Activated naive CD8-positive, alpha-beta T cell treated with anti-CD3 and anti-CD28 coated beads for 36 hours (primary cell): ENCODE measurements at regions not wholly inside any gene's neighbourhood (a gene's known extent, or its start where the extent isn't known, plus 50 kb on each side); places are given as distances from the start of the nearest gene placed in this dataset.

ENCODE experiments used
- DNase-seq: peaks from one replicate; pipeline ENCODE4 v3.0.0; 2021
- H3K27ac Mint-ChIP-seq: one replicate; pipeline ENCODE4 v1.8.0; 2022; ENCODE audit warnings: mild to moderate bottlenecking, moderate library complexity, mixed read lengths
- H3K27me3 Mint-ChIP-seq: one replicate; pipeline ENCODE4 v1.8.0; 2022; ENCODE audit warnings: mild to moderate bottlenecking, mixed read lengths
- H3K36me3 Mint-ChIP-seq: one replicate; pipeline ENCODE4 v1.8.0; 2021; ENCODE audit warnings: mild to moderate bottlenecking, mixed read lengths
- H3K4me1 Mint-ChIP-seq: one replicate; pipeline ENCODE4 v1.8.0; 2021; ENCODE audit warnings: mixed read lengths
- H3K4me3 Mint-ChIP-seq: one replicate; pipeline ENCODE4 v1.8.0; 2022; ENCODE audit warnings: mild to moderate bottlenecking, moderate library complexity, mixed read lengths
- H3K9me3 Mint-ChIP-seq: one replicate; pipeline ENCODE4 v1.8.0; 2022; ENCODE audit warnings: mixed read lengths

DNA sequence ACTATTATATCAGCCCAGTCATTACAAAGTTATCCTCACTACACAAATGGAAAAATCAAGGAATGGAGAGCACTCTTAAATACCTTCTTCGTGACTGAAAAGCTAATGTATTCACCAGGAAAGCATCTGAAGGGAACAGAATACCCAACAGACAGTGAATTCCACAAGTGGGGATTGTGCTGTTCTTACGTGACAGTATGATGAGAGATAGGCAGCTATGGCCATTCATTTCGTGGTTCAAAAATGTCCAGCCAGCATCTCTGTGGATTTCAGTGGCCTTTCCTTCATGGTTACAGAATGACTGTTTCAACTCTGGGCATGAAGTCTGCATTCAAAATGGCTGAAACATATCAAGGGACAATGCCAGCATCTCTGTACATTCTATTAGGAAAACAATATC is 323.8 kb downstream of the PRELID2 start:
- no peak for DNase-seq
- Mint-ChIP-seq H3K27me3 (no peaks in the 10 kb centered on the region), H3K9me3 (peaks cover 5% of the 10 kb centered on the region), H3K27ac (no peak overlapping the region), H3K4me1 (no peaks in the 10 kb centered on the region), H3K4me3 (no peak overlapping the region), H3K36me3 (no peaks in the 10 kb centered on the region)

GRCh38 chr5:145510769-145511168 is 324.4 kb downstream of the PRELID2 start:
- Mint-ChIP-seq H3K27me3 (no peaks in the 10 kb centered on the region), H3K27ac (no peak overlapping the region), H3K36me3 (no peaks in the 10 kb centered on the region), H3K4me1 (no peaks in the 10 kb centered on the region), H3K9me3 (peaks cover 1% of the 10 kb centered on the region), H3K4me3 (no peak overlapping the region)
- no peak for DNase-seq

DNA sequence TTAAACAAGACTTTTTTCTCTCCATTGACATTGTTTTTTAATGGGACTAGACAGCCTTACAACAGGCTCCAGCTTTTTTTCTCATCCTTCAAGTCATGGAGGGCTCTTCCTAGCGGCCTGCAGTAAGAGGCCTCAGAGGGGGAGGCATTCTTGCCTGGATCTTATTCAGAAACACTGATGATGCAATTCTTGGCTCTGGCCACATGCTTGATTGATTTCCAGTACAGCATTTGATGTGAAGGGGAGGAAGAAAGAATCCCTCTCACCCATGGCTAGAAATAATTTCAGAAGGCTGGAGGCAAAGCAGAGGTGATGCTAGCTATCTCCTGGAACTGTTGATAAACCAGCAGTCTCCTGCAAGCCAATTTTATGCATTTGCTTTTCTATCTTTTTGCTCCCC is 324.8 kb downstream of the PRELID2 start:
- H3K27me3 Mint-ChIP-seq, result no peaks in the 10 kb centered on the region

DNA sequence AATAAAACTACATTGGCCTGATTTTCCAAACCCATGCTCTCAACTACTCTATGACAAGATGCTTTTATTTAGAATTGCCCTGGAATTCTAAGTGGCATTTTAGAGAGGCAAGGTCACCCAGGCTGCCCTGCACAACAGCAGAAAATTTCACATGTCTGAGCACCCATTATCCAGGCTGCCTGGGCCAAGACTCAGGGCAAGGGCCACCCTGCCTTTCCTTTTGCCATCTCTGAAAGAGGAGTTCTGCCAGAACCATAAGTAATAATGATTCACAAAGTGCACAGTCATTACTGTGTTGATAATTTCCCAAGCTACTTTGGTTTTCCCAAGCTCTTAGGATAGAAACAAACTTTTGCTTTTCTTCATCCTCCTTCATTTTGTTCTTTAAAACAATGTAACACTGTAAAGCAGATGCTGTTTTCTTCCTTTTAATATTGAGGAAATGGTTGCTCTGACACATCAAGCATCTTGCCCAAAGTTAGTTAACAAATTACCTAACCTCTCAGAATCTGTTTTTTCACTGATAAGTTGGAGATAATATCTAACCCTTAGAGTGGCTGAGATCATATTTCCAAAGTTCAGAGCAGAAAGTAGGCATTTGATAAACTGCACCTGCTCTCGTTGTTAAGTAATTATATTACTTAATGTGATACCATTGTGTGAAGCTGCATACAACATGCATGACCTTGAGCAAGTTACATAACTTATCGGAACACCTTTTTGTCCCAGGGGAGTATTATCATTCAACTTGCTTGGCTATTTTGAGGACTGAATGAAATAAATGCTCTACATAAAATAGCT is 325.6 kb downstream of the PRELID2 start:
- Mint-ChIP-seq H3K9me3 (peaks cover 1% of the 10 kb centered on the region), H3K36me3 (no peaks in the 10 kb centered on the region), H3K27ac (no peak overlapping the region), H3K27me3 (no peaks in the 10 kb centered on the region), H3K4me3 (no peak overlapping the region), H3K4me1 (no peaks in the 10 kb centered on the region)
- DNase-seq, result no peak

More for the DNA sequence above, 324.8 kb downstream of the PRELID2 start:
- Mint-ChIP-seq H3K36me3 (no peaks in the 10 kb centered on the region), H3K4me3 (no peak overlapping the region), H3K27ac (no peak overlapping the region), H3K9me3 (peaks cover 1% of the 10 kb centered on the region), H3K4me1 (no peaks in the 10 kb centered on the region)
- no peak for DNase-seq

DNA sequence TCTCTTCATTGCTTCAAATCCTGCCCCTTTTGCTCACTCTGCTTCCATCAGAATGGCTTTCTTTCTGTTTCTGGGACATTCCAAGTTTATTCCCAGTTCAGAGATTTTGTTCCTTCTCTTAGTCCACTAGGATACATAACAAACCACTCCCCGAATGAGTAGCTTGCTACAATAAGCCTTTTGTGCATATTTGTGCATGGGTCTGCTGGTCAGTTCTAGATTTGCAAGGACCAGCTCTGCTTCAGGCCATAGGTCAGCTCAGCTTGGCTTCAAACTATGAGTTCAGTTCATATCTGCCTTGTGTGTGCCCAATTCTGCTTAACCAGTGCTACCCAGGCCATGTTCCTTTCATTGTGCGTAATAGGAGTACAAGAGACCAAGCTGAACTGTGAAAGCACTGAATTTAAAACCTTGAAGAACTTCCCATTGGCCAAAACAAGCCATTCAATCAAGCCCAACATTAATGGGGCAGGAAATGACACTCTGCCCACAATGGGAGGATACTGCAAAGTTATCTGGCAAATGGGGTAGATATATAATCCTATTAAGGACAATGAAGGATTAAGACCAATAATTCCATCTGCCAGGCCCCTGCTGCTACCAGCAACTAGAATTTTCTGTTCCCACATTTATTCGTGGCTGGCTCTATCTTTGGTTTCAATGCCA is 328.8 kb downstream of the PRELID2 start:
- no peaks in the 10 kb centered on the region for H3K36me3 Mint-ChIP-seq
- H3K27ac Mint-ChIP-seq, result no peak overlapping the region
- H3K4me3 Mint-ChIP-seq, result no peak overlapping the region
- H3K4me1 Mint-ChIP-seq, result no peaks in the 10 kb centered on the region
- H3K27me3 Mint-ChIP-seq, result no peaks in the 10 kb centered on the region
- DNase-seq, result no peak
- H3K9me3 Mint-ChIP-seq, result peaks cover 5% of the 10 kb centered on the region

DNA sequence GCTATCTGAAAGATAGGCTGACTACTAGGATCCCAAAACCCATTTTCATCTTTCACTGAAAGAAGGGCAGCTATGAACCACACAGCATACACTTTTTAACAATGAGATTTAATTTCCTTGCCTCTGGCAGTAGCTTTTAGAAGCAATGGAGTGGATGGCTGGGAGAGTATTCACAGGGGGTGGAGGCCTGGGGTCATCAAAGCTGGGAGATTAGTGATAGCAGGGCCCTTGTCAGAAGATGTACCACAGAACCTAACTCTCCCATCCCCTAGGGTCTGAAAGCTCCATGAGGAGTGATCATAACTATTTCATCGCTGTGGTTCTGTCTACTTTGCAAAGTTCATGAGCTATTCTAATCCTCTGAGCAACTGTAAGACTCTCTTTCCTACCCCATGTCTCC is 332.2 kb downstream of the PRELID2 start:
- no peaks in the 10 kb centered on the region for H3K36me3 Mint-ChIP-seq
- no peaks in the 10 kb centered on the region for H3K4me1 Mint-ChIP-seq
- H3K27me3 Mint-ChIP-seq, result no peaks in the 10 kb centered on the region
- no peak overlapping the region for H3K27ac Mint-ChIP-seq
- no peak for DNase-seq
- H3K9me3 Mint-ChIP-seq, result peaks cover 5% of the 10 kb centered on the region
- no peak overlapping the region for H3K4me3 Mint-ChIP-seq

DNA sequence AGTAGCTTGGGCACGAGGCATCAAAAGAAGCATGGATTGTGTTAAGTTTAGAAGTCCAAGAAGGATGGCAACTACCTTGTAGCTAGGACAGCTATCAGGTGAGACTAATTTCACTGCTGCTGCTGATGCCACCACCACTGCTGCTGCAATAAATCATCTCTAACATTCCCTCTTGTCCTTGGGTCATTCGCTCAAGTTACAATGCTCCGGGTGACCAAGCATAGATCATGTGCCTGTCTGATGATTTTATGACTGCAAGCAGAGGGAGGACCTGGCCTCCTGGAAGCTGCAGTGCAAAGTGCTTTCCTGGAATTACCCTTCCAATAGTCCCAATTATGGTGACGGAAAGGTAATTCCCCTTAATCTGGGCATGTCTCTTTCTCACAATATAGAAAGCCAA is 334.4 kb downstream of the PRELID2 start:
- Mint-ChIP-seq H3K9me3 (peaks cover 7% of the 10 kb centered on the region), H3K27ac (no peak overlapping the region), H3K4me3 (no peak overlapping the region), H3K36me3 (no peaks in the 10 kb centered on the region), H3K4me1 (no peaks in the 10 kb centered on the region), H3K27me3 (no peaks in the 10 kb centered on the region)
- no peak for DNase-seq

GRCh38 chr5:145499483-145499882 is 335.7 kb downstream of the PRELID2 start:
- no peak for DNase-seq
- Mint-ChIP-seq H3K27me3 (no peaks in the 10 kb centered on the region), H3K9me3 (peaks cover 7% of the 10 kb centered on the region), H3K36me3 (no peaks in the 10 kb centered on the region), H3K4me3 (no peak overlapping the region), H3K4me1 (no peaks in the 10 kb centered on the region), H3K27ac (no peak overlapping the region)

GRCh38 chr5:145497052-145497451 is 338.1 kb downstream of the PRELID2 start:
- no peak overlapping the region for H3K27ac Mint-ChIP-seq
- H3K27me3 Mint-ChIP-seq, result no peaks in the 10 kb centered on the region
- no peak overlapping the region for H3K4me3 Mint-ChIP-seq
- no peaks in the 10 kb centered on the region for H3K4me1 Mint-ChIP-seq
- peaks cover 6% of the 10 kb centered on the region for H3K9me3 Mint-ChIP-seq
- H3K36me3 Mint-ChIP-seq, result no peaks in the 10 kb centered on the region
- DNase-seq, result no peak

GRCh38 chr5:145495741-145496140 is 339.4 kb downstream of the PRELID2 start:
- DNase-seq, result no peak
- Mint-ChIP-seq H3K27me3 (no peaks in the 10 kb centered on the region), H3K9me3 (peaks cover 3% of the 10 kb centered on the region), H3K36me3 (no peaks in the 10 kb centered on the region), H3K27ac (no peak overlapping the region), H3K4me3 (no peak overlapping the region), H3K4me1 (no peaks in the 10 kb centered on the region)

GRCh38 chr5:145495196-145495595 is 339.9 kb downstream of the PRELID2 start:
- Mint-ChIP-seq H3K36me3 (no peaks in the 10 kb centered on the region), H3K4me1 (no peaks in the 10 kb centered on the region), H3K9me3 (peaks cover 4% of the 10 kb centered on the region), H3K27me3 (no peaks in the 10 kb centered on the region), H3K4me3 (no peak overlapping the region), H3K27ac (no peak overlapping the region)
- no peak for DNase-seq

- H3K4me3 Mint-ChIP-seq, result no peak overlapping the region
- peaks cover 4% of the 10 kb centered on the region for H3K9me3 Mint-ChIP-seq
- no peak for DNase-seq
- no peaks in the 10 kb centered on the region for H3K4me1 Mint-ChIP-seq
- no peak overlapping the region for H3K27ac Mint-ChIP-seq
- no peaks in the 10 kb centered on the region for H3K36me3 Mint-ChIP-seq
- no peaks in the 10 kb centered on the region for H3K27me3 Mint-ChIP-seq
These were observed 341.7 kb downstream of the PRELID2 start for GRCh38 chr5:145493435-145493834.

GRCh38 chr5:145489516-145489915 is 345.6 kb downstream of the PRELID2 start:
- Mint-ChIP-seq H3K4me1 (no peaks in the 10 kb centered on the region), H3K27ac (no peak overlapping the region), H3K9me3 (peaks cover 2% of the 10 kb centered on the region), H3K4me3 (no peak overlapping the region), H3K27me3 (no peaks in the 10 kb centered on the region), H3K36me3 (no peaks in the 10 kb centered on the region)
- no peak for DNase-seq

DNA sequence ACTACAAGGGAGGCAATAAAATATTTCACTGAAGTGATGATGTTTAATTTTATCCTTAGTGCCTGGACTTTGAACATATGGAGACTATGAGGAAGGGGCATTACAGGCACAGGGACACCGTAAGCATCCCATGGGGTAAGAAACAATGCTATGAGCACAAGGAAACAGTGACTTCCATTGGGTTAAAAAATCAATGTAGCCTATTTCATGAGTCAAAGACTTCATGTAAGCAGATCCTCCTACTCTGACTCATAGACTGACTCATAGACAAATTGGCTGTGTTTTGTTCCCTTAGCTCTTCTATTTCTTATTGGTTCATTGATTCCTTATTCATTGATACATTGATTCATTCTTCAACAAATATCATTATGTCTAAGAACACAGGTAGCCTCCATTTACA is 351.0 kb downstream of the PRELID2 start:
- Mint-ChIP-seq H3K36me3 (no peaks in the 10 kb centered on the region), H3K27ac (no peak overlapping the region), H3K4me1 (no peaks in the 10 kb centered on the region), H3K27me3 (no peaks in the 10 kb centered on the region), H3K9me3 (no peaks in the 10 kb centered on the region), H3K4me3 (no peak overlapping the region)
- no peak for DNase-seq

DNA sequence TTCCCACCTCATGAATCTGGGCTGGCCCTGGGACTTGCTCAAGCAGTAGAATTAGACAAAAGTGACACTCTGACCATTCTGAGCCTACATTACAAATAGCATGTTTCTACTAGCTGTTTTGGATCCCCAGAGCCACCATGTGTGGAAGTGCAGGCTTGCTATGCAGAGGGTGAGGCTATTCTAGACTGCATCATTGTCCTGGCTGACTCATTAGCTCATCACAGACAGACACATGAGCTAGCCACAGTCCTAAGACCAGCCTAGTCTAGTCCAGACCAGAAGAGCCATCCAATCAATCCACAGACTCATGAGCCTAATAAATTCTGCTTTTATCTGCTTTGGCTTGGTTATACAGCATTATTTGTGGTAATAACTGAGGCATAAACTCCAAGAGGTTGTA is 351.9 kb downstream of the PRELID2 start:
- no peak overlapping the region for H3K4me3 Mint-ChIP-seq

DNA sequence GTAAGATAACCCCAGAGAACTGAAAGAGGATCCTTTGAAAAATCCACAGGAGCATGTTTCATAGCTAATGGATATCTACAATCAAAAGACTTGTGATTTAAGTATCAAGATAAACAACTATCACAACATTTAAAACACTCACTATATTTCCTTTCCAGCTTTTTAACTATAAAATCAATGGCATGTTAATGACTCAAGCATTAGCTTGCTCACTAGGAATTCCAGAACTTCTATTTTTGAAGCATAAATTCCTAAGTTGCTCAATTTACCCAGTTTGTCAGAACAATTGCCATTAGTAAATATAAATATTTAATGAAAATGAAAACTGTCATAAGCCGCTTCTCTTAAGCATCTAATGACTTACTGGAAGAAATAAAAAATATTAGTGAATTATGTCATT is 355.3 kb downstream of the PRELID2 start:
- DNase-seq, result no peak
- no peaks in the 10 kb centered on the region for H3K36me3 Mint-ChIP-seq
- no peaks in the 10 kb centered on the region for H3K4me1 Mint-ChIP-seq
- peaks cover 2% of the 10 kb centered on the region for H3K9me3 Mint-ChIP-seq
- no peaks in the 10 kb centered on the region for H3K27me3 Mint-ChIP-seq
- no peak overlapping the region for H3K27ac Mint-ChIP-seq
- no peak overlapping the region for H3K4me3 Mint-ChIP-seq

More for the DNA sequence above, 351.9 kb downstream of the PRELID2 start:
- no peak overlapping the region for H3K27ac Mint-ChIP-seq
- H3K4me1 Mint-ChIP-seq, result no peaks in the 10 kb centered on the region
- no peak for DNase-seq
- no peaks in the 10 kb centered on the region for H3K27me3 Mint-ChIP-seq
- H3K9me3 Mint-ChIP-seq, result peaks cover 2% of the 10 kb centered on the region
- no peaks in the 10 kb centered on the region for H3K36me3 Mint-ChIP-seq
